AG04450 (cell line): ENCODE measurements at regions not wholly inside any gene's neighbourhood (a gene's known extent, or its start where the extent isn't known, plus 50 kb on each side); places are given as distances from the start of the nearest gene placed in this dataset.
"Not testable (repeated sequence)": the region's sequence is repeated elsewhere in the genome, so short reads cannot be mapped to it uniquely, and the experiment has no call there.

Experiments
- CTCF ChIA-PET: fragments of 300-600, 350-600 bp; formaldehyde crosslinking; extraction: SDS; loops from one replicate; lab custom pipeline; 2022; ENCODE audit warnings: antibody characterized with exemption, inconsistent platforms; lab: Charles Lee
- POLR2A ChIA-PET: fragments of 350-600 bp; formaldehyde crosslinking; extraction: SDS; loops from one replicate; lab custom pipeline; 2021; ENCODE audit warnings: antibody characterized with exemption, inconsistent platforms; lab: Yijun Ruan, JAX
- DNase-seq: peaks from one replicate; pipeline ENCODE4 v3.0.0-alpha.2; 2011; ENCODE audit warnings: low read depth, low spot score
- H3K27ac ChIP-seq: one replicate; pipeline ENCODE4 v1.5.1; 2012; ENCODE audit warnings: low read depth, low read length, control low read depth
- H3K27me3 ChIP-seq: one replicate; pipeline ENCODE4 v1.6.0; 2012; ENCODE audit warnings: low read length; ENCODE audit not compliant: control insufficient read depth, insufficient read depth
- H3K4me3 ChIP-seq: 2 replicates; pipeline ENCODE4 v1.5.1; 2011; ENCODE audit warnings: mild to moderate bottlenecking, low read depth, low read length, control low read depth
- H3K9me3 ChIP-seq: 2 replicates; pipeline ENCODE4 v1.5.1; 2012; ENCODE audit warnings: low read length; ENCODE audit not compliant: control insufficient read depth, insufficient read depth
- CTCF ChIP-seq: IDR thresholded peaks from 2 replicates; pipeline ENCODE4 v1.5.1; 2011; ENCODE audit warnings: low read depth, low read length, control low read depth, inconsistent platforms

- ChIA-PET CTCF (interaction anchor here (0.7 kb wide), 1 partner anchor 265 kb away, joined by 3 read pairs; no protein-coding TSS in a partner anchor), POLR2A (no interaction called here)
- H3K27ac ChIP-seq: no peak overlapping the region
- peaks cover 17% of the 10 kb centered on the region for H3K27me3 ChIP-seq
- DNase-seq: no peak
- H3K4me3 ChIP-seq: no peak overlapping the region
- no peak for TF ChIP-seq CTCF
- no peaks in the 10 kb centered on the region; the same call in 1 of the 2 replicates for H3K9me3 ChIP-seq
Observed at GRCh38 chr20:48373555-48373934, 454.3 kb downstream of the PREX1 start.

- H3K4me3 ChIP-seq, DNase-seq: not testable (repeated sequence)
Observed at GRCh38 chr20:48372851-48373554, 454.8 kb downstream of the PREX1 start.

GRCh38 chr20:48371211-48371610, 456.6 kb downstream of the PREX1 start:
- ChIA-PET CTCF (no interaction called here), POLR2A (no interaction called here)
- TF ChIP-seq CTCF: no peak
- Histone ChIP-seq H3K9me3 (no peaks in the 10 kb centered on the region; the same call in 1 of the 2 replicates), H3K4me3 (no peak overlapping the region), H3K27ac (no peak overlapping the region), H3K27me3 (peaks cover 14% of the 10 kb centered on the region)
- DNase-seq: no peak

More at GRCh38 chr20:48372851-48373554, 454.8 kb downstream of the PREX1 start:
- H3K9me3 ChIP-seq, POLR2A ChIA-PET, H3K27ac ChIP-seq: not testable (repeated sequence)
- peaks cover 17% of the 10 kb centered on the region for H3K27me3 ChIP-seq
- CTCF ChIA-PET: interaction anchor here (0.6 to 0.7 kb wide), 2 partner anchors 27 to 265 kb away, joined by 3 read pairs; no protein-coding TSS in a partner anchor

GRCh38 chr20:48368580-48369021, 459.2 kb downstream of the PREX1 start:
- H3K4me3 ChIP-seq, H3K27me3 ChIP-seq, CTCF ChIA-PET, DNase-seq, H3K27ac ChIP-seq, H3K9me3 ChIP-seq, POLR2A ChIA-PET: not testable (repeated sequence)

GRCh38 chr20:48367541-48368358, 460.0 kb downstream of the PREX1 start:
- DNase-seq, H3K27ac ChIP-seq, CTCF ChIA-PET, H3K9me3 ChIP-seq, H3K27me3 ChIP-seq, H3K4me3 ChIP-seq, POLR2A ChIA-PET: not testable (repeated sequence)

GRCh38 chr20:48366230-48366629, 461.6 kb downstream of the PREX1 start:
- Histone ChIP-seq H3K4me3 (no peak overlapping the region), H3K27ac (no peak overlapping the region), H3K27me3 (peaks cover 10% of the 10 kb centered on the region), H3K9me3 (no peaks in the 10 kb centered on the region; the same call in 1 of the 2 replicates)
- no peak for DNase-seq
- no peak for TF ChIP-seq CTCF
- CTCF ChIA-PET: no interaction called here
- POLR2A ChIA-PET: no interaction called here
